Left kidney (tissue), 1 donor: ENCODE measurements at regions not wholly inside any gene's neighbourhood (a gene's known extent, or its start where the extent isn't known, plus 50 kb on each side); places are given as distances from the start of the nearest gene placed in this dataset.

Experiments used
- DNase-seq: peaks from one replicate; pipeline ENCODE4 v3.0.0-alpha.2; 2013

DNA sequence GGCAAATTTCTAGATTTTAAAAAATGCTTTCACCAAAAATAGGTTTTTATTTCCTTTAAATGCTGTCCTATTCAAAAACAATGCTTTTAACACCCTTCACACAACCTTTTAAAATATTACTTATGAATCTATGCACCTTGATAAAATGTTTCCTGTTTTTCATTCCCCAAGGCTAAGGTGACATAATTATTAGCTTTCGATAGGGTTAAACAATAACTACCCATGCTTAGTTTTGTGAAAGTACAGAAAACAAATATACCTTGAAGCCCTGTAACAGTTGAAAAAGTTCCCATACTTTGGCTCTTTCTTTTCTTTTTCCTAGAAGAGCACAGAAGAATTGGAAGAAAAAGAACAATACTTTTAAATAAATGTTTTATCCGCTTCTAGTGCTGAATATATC lies 54.9 kb upstream of the ITPRID2 start:
- no peak for DNase-seq

DNA sequence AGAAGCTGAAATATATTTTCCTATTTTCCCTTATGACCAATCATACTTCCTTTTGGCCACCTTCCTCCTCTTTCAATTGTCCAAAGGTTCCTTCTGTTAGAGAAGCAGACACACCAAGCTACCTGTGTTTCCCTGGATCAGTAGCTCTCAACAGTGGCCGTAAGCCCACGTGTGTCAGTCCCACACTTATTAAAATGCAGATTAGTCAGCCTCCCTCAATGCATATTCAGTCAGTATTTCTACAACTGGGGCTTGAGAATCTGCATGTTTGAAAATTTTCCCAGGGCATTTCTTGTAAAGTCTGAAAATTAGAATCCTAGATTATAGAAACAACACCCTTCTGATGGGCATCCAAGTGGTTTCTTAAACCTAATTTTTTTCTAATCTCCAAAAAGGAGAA lies 54.0 kb upstream of the ITPRID2 start:
- no peak for DNase-seq

DNA sequence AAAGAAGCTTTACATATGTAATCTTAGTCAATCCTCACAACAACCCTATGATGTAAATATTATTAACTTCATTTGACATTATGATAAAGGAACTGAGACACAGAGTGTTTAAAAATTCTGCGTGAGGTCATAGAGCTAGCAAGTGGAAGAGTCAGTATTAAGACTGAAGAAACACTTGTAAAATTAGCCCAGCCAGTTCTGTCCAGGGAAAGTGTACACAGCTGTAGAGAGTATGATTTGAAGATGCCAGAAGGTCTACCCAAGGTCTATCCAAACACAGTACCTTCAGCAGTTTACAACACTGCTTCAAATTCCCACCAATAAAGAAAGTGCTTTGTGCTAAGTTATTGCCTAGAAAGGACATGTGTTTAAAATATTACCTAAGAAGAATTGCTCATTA lies 51.7 kb upstream of the ITPRID2 start:
- DNase-seq, result no peak

DNA sequence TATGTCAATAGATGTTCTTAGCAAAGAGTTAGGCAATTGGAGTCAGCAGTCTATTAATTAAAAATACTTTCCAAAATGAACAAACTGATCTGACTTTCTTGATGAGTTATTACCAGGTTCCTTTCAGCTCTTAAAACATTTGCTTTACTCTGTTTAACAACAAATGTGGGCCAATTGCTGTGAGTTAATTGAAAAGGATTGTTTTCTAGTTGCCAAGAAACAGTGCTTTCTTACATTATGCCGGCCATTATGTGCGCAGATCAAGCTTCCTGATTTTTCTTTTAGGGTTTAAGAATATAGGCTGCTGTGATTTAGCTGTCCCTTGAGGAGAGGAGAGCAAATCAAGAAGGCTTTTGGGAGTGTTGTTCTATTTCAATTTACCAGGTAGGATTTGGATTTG lies 50.5 kb upstream of the ITPRID2 start:
- no peak for DNase-seq
